Glomerular visceral epithelial cell (primary cell): ENCODE measurements at regions not wholly inside any gene's neighbourhood (a gene's known extent, or its start where the extent isn't known, plus 50 kb on each side); places are given as distances from the start of the nearest gene placed in this dataset.

ENCODE experiments used
- DNase-seq: peaks from one replicate; pipeline ENCODE4 v3.0.0-alpha.2; 2016; ENCODE audit errors: extremely low spot score

- DNase-seq, result no peak
Observed at GRCh38 chr14:104274806-104275205, 136.4 kb downstream of the KIF26A start.

DNA sequence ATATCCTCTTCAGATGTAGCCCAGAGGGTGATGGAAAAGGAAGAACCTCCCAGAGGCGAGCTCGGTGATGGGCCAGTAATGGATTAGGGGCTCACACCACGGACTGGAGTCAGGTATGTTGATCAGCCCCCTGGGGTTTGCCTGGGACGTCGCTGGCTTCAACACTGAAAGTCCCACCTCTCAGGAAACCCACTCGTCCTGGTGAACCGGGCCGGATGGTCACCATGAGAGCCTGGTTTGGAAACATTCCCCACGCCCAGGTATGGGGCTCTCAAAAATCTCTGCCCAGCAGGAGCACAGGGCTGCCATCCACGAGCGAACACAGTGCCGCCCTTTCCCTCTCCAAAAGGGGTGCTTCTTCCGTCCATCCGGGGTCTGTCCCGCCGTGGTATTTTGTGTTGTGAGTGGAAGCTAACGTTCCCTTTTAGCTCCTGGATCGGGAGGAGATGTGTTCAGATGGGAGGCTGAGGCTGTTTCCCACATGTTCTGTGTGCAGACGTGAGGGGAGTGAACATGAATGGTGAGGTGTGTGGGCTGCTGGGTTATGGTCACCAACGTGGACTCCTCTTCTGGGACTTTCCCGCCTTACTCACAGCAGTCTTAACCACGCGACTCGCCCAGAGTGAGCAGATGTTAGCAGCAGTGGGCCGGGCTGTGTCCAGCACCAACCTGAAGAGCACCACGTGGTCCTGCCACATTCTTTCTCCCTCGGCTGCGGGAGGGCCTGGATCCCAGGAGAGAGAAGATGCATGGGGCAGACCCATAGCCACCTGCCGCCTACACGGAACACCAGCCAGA lies 139.2 kb downstream of the KIF26A start:
- no peak for DNase-seq

DNA sequence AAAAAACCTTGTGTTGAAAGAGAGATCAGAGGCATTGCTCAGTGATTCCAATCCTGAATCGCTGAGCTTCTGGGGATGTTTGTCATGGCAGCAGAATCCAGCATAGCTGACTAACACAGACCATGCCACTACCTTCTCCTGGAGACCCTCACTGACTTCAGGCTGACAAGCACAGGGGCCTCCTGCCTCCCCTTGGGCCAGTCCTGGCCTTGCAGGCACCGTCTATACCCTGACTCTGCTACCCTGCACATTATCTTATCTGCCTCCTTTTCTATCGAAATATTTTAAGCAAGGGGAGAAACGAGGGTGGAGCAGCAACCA lies 139.8 kb downstream of the KIF26A start:
- no peak for DNase-seq

- no peak for DNase-seq
Observed at GRCh38 chr14:104280085-104280901, 141.9 kb downstream of the KIF26A start.

GRCh38 chr14:104280902-104281767 lies 142.7 kb downstream of the KIF26A start:
- DNase-seq, result no peak

DNA sequence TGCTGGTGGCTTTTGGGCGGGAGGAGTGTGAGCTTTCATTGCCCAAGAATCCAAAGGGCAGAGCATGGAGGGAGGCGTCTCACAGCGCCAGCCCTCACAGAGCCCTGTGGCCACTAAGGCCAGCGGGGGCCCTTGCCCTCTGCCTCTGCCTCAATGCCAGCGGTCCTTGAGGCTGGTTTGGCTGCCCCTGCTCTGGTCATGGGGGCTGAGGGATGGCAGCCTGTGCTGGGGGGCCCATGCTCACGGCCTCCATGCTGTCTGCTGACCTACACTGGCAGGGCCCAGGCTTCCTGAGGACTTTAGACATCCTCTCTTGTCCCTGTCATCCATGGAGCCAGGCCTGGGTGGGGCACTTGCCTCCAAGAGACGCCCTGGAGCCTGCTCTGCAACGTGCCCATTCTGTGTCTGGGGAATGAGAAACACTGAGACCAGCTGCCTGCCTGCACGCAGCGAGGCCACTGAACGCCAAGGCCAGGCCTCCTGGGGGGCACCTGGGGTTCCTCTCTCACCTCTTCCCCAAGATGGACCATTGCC lies 143.4 kb downstream of the KIF26A start:
- DNase-seq, result no peak

DNA sequence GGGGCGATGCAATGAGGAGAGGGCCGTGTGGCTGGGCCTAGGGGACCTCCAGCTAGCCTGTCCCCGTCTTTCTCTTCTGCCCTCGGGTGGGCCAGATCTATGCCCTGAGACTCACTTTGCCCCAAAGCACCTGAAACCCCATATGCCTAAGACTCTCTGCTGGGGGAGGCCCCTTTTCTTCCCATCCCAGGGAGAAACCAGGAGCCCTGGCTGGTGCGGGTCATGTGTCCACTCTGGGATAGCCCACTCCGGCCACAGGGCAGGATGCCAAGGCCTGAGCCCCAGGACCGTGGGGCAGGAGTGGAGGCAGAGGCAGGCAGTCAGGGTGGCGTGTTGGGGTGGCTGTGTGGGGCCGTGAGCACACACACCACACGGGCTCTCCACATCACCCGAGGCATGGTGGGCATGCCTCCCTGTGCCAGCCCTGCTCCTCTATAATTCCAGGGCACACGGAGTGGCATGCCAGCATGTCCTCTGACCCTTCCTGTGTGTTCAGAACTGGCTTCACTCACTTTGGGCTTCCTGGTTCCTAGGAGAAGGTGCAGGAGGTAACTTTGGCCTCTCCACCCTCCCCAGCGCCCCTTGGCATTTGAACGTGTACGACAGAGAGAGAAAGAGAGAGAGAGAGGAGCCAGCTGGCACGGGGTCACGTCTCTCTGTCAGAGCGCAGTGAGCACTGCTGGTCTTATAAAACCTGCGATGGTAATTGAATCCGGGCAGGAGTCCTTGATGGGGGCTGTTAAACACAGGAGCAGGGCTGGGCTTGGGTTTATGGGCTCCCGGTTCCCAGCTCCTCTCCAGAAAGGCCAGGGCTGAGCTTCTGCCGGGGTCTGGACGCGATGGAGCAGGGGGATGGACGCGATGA lies 144.2 kb downstream of the KIF26A start:
- DNase-seq, result no peak

DNA sequence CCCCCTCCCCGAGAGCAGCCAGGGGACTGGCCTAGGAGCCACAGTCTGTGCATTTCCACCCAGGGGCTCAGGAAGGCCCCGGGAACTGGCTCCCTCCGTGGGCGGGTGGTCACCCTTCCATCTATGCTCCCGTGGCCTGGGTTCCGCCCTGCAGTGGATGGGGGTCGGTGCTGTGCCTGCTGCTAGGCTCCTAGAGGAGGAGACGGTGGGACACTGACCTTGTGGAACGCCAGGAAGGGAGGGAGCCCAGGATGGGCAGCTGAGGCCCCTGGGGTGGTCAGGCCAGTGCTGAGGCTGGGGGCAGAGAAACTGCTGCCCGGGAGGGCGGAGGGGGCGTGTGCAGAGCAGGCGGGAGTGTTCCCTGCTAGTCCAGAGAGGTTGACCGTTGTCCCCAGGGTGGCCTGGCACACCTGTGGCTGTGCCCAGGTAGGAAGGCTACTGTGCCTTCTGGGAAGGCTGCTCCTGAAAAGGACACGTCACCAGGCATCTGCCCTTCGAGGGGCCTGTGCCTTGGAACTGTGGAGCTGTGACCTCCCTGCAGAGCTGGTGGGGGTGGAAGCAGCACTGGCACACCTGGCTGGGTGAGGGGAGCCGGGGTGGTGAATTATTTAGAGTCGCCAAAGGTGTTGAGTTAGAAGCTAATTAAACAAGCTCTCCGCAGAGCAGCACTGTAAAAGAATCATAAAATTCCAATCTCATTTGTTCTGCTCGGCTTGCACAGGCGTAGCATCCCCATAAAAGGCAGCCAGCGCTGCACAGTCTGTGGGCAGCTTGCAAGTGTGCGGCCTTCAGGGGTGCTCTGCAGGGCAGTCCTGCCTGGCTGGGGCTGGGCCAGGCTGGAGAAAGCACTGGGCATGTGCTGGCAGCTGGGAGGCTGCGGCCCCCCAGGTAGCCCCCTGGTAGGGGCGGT lies 145.1 kb downstream of the KIF26A start:
- DNase-seq, result no peak

DNA sequence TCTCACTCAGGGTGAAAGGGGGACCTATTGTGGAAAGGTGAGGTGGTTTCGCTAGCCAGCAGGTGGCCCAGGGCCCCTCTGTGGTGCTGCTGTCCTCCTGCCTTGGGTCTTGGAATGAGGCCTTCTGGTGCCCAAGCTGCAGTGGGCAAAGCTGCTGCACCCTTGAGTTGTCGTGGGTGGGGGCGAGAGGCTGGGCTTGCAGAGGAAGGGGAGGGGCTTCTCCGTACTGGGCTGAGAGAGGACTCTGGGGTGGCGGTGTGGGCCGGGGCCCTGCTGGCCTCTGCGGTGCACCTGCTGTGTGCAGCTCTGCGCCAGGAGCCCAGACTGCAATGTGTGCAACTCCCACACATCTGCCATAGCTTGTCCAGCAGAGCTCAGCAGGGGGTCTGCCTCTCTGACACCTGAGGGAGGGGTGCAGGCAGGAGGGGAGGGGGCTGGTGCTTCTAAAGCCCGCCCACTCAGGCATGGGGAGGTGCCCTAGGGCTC lies 145.8 kb downstream of the KIF26A start:
- DNase-seq, result no peak

DNA sequence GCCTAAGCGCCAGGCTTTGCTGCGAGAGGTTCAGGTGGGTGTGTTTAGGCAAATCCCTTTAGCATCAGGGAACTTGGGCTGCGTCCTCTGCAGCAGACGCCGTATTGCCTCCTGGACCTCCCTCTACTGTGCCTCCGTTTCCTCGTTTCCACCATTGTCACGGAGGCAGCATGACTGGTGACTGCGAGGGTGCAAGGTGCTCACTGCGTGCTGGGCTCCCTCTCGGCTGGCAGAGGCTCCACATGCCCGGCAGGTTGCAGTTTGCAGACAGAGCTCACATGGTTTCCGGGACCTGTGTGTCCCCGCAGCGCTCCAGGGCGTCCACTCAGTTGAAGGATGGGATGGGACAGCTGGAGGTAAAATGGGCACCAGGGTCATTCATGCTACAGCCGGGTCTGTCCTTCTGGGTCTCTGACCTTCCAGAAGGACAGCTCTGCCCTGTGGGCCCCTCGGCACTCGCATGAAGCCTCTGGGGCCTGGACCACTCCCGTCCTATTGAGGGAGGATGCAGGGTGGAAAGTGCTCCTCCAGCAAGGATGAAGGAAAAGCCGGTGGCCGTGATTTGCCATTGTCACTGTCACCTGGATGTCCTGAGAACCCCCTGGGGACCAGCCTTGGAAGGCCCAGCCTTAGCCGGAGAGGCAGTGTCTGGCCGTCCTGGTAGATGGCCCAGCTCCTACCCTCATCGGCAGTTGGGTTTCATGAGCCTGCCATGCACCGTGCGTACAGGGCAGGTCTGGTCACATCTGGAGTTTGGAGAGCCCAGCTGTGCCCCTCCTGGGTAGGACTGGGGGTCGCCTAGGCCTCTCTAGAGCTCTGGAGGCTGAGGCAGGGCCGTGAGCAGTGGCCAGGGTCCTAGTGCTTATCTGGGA lies 146.5 kb downstream of the KIF26A start:
- DNase-seq, result no peak

DNA sequence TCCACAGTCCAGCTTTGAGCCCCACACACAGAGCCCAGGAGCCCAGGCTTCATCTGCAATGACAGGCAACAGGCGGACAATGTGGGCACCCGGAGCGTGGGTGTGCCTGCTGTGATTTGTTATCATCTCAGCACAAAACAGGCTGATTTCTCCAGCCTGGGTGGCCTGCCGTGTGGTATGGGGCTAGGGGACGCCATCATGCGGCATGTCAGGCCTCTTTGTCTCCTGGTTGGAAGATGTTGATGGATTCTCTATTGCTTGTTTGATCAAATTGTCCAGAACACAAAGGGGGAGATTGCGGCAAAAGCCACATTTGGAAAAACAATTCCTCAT lies 147.1 kb downstream of the KIF26A start:
- no peak for DNase-seq

- DNase-seq, result no peak
Observed at GRCh38 chr14:104286086-104286485, 147.7 kb downstream of the KIF26A start.

DNA sequence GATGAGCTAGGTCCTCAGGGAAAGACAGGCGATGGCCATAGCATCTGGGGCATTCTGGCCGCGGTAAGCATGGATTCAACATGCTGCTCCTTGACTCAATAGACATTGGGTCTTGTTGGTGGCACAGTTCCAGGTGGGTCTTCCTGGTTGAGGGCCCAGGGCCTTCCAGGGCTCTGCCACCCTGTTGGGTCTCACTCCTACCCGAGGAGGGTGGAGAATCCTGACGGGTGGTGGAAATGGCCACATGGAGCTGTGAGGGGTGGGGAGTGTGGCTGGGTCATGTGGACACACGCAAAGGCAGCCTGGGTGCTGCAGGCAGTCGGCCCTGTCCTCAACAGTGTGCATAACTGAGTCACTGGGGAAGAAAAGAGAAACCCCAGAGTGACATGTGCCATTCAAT lies 148.1 kb downstream of the KIF26A start:
- no peak for DNase-seq

GRCh38 chr14:104287301-104288009 lies 149.1 kb downstream of the KIF26A start:
- DNase-seq, result no peak

GRCh38 chr14:104288272-104288671 lies 149.9 kb downstream of the KIF26A start:
- DNase-seq, result no peak

GRCh38 chr14:104289507-104289906 lies 151.1 kb downstream of the KIF26A start:
- no peak for DNase-seq

DNA sequence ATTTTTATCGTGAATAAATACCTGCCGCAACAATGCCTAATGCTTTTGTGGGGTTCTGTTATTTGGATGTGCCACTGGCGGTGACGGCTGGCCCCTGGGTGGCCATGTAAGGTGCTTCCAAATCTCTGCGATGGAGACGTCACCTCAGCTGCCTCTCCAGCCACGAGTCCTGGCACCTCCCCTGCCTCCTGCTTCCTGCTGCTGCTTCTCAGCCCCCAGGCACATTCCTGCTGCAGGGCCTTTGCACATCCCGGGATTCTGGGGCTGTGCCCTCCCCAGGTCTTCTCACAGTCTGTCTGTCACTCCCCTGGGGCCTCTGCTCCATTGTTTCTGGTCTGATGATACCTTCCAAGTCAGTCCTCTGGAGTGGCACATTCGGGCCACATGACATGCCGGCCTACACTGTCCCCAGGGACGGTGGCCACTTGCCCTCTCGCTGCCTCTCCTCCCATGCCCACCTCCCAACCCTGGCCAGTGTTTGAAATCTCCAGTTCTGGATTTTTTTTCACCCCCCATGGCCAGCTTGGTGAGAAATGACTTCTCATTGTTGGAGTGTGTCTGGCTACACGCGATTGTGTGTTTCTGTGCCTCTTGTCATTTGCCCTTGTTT lies 151.8 kb downstream of the KIF26A start:
- no peak for DNase-seq

DNA sequence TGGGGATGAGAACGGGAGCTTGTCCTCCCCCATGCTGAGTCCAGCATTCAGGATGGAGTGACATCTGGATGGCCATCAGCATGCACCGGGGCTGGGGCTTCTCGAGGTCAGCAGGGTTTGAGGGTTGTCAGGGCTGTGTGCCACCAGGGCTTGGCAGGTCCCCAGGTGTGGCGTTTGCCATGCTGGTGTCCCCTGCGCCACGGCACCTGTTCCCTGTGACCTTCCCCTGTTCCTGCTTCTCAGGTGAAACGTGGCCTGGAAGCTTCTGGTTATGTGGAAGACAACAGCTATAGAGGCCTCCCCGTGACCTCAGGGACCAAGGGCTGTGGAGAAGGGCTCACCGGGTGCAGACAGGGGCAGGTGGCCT lies 152.4 kb downstream of the KIF26A start:
- no peak for DNase-seq
